ENCODE measurements at regions not wholly inside any gene's neighbourhood (a gene's known extent, or its start where the extent isn't known, plus 50 kb on each side); places are given as distances from the start of the nearest gene placed in this dataset.

DNA sequence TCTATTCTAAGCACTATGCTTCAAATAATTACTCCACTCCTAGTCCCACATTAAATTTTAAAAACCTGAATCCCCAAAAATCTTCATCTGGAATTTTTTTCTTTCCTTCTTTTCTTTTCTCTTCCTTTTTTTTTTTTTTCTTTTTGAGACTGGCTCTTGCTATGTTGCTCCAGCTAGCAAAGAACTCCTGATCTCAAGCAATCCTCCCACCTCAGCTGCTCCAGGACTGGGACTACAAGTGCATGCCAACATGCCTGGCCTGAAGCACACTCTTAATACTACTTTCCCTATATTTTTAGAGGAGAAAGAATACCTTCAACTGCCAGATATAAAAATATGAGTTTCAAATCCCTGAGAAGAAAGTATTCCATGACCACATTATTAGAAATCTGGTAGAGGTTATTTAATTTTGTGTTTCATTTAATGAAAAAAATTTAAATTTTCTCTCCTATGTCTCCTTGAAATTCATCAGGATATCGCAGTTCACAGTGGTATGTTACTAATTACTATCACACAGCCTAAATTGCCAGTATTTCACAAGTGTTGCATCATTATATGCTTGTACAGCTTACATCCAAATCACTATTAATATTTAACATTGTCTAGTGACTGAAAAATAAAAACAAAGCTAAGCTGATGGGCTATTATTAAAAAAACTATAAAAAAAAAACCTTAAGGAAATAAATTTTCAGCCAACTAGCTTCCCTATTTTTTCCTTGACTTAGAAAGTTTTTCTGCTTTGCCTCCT, 227.8 kb downstream of the NAF1 start:
- BruUV-seq (replicated peaks): no TSS peak
- Histone ChIP-seq H3K27me3 (replicated peaks; ENCODE audit: insufficient read depth, low read depth, low read length, poor library complexity) (no peaks in the 10 kb centered on the region), H3K4me3 (ENCODE audit: low read depth, low read length, poor library complexity, severe bottlenecking) (no peak overlapping the region), H3K36me3 (ENCODE audit: insufficient read depth, low read length, poor library complexity, severe bottlenecking) (no peaks in the 10 kb centered on the region), H3K9me3 (ENCODE audit: low read depth, low read length, poor library complexity, severe bottlenecking) (no peaks in the 10 kb centered on the region), H3K27ac (ENCODE audit: low read depth, low read length, poor library complexity, severe bottlenecking) (peak overlapping the region; percentile 24), H3K4me1 (ENCODE audit: insufficient read depth, low read length, poor library complexity, severe bottlenecking) (peaks cover 6% of the 10 kb centered on the region)
- POLR2A ChIA-PET (ENCODE audit: low non-redundant PET): no interaction called here
- intact Hi-C loops (cut with micrococcal nuclease; ENCODE audit: unreplicated experiment): no loop called here
- DNase-seq (ENCODE audit: low spot score): peak; percentile 26
- TF ChIP-seq EZH2 (IDR thresholded peaks at IDR 0.05; ENCODE audit: borderline replicate concordance, low read depth, low read length, poor library complexity, severe bottlenecking): no peak
- TF ChIP-seq, protein P1, sequence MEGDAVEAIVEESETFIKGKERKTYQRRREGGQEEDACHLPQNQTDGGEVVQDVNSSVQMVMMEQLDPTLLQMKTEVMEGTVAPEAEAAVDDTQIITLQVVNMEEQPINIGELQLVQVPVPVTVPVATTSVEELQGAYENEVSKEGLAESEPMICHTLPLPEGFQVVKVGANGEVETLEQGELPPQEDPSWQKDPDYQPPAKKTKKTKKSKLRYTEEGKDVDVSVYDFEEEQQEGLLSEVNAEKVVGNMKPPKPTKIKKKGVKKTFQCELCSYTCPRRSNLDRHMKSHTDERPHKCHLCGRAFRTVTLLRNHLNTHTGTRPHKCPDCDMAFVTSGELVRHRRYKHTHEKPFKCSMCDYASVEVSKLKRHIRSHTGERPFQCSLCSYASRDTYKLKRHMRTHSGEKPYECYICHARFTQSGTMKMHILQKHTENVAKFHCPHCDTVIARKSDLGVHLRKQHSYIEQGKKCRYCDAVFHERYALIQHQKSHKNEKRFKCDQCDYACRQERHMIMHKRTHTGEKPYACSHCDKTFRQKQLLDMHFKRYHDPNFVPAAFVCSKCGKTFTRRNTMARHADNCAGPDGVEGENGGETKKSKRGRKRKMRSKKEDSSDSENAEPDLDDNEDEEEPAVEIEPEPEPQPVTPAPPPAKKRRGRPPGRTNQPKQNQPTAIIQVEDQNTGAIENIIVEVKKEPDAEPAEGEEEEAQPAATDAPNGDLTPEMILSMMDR (conservative IDR thresholded peaks at IDR 0.05; ENCODE audit: low read depth, low read length): no peak
- CTCF ChIA-PET: no interaction called here

DNA sequence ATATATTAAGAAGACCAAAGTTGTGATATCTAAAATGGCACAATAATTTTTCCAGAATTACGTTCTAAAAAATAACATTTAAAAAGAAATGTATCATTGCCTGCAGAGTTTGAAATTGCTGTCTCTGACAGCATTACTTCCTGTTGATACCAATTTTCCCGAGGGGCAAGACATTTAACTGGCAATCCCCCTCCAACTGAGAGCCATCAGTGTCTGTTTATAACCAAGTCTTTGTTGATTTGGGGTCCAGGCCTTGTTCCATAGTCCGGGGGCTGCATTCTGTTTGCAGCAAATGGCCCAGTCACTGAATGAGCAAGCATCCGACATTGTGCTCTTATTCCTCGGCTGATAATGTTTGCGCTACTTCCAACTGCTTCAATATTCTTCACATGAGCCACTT, 231.5 kb downstream of the NAF1 start:
- ChIA-PET CTCF (no interaction called here), POLR2A (ENCODE audit: low non-redundant PET) (no interaction called here)
- no peaks in the 10 kb centered on the region for H3K36me3 ChIP-seq (ENCODE audit: insufficient read depth, low read length, poor library complexity, severe bottlenecking)
- no peak overlapping the region for H3K4me3 ChIP-seq (ENCODE audit: low read depth, low read length, poor library complexity, severe bottlenecking)
- H3K27ac ChIP-seq (ENCODE audit: low read depth, low read length, poor library complexity, severe bottlenecking): no peak overlapping the region
- peaks cover 6% of the 10 kb centered on the region for H3K4me1 ChIP-seq (ENCODE audit: insufficient read depth, low read length, poor library complexity, severe bottlenecking)
- TF ChIP-seq EZH2 (IDR thresholded peaks at IDR 0.05; ENCODE audit: borderline replicate concordance, low read depth, low read length, poor library complexity, severe bottlenecking): no peak
- TF ChIP-seq, protein P1 (conservative IDR thresholded peaks at IDR 0.05; ENCODE audit: low read depth, low read length): no peak
- no TSS peak for BruUV-seq (replicated peaks)
- no peak for DNase-seq (ENCODE audit: low spot score)
- H3K27me3 ChIP-seq (replicated peaks; ENCODE audit: insufficient read depth, low read depth, low read length, poor library complexity): no peaks in the 10 kb centered on the region
- intact Hi-C loops (cut with micrococcal nuclease; ENCODE audit: unreplicated experiment): no loop called here
- H3K9me3 ChIP-seq (ENCODE audit: low read depth, low read length, poor library complexity, severe bottlenecking): no peaks in the 10 kb centered on the region

DNA sequence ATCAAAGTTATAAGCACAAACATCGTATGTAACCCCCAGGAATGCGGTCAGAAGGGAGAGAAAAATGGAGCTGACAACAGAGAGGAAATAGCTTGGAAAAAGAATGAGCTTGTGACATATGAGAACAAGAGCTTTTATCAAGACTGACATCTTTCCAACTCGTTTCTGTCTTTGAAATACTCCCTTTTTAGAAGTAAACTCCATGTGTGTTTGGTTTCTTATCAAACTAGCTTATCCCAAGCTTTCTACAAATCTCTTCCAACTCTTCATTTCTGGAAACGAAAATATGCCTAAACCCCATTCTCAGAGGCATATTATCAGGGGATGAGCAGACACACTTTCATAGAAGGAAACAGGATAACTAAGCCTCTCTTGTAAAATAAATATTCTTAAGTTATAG, 235.4 kb downstream of the NAF1 start:
- no TSS peak for BruUV-seq (replicated peaks)
- no peaks in the 10 kb centered on the region for H3K27me3 ChIP-seq (replicated peaks; ENCODE audit: insufficient read depth, low read depth, low read length, poor library complexity)
- H3K27ac ChIP-seq (ENCODE audit: low read depth, low read length, poor library complexity, severe bottlenecking): no peak overlapping the region
- H3K36me3 ChIP-seq (ENCODE audit: insufficient read depth, low read length, poor library complexity, severe bottlenecking): no peaks in the 10 kb centered on the region
- POLR2A ChIA-PET (ENCODE audit: low non-redundant PET): no interaction called here
- no peaks in the 10 kb centered on the region for H3K4me1 ChIP-seq (ENCODE audit: insufficient read depth, low read length, poor library complexity, severe bottlenecking)
- H3K4me3 ChIP-seq (ENCODE audit: low read depth, low read length, poor library complexity, severe bottlenecking): no peak overlapping the region
- CTCF ChIA-PET: no interaction called here
- no peak for DNase-seq (ENCODE audit: low spot score)
- H3K9me3 ChIP-seq (ENCODE audit: low read depth, low read length, poor library complexity, severe bottlenecking): no peaks in the 10 kb centered on the region
- intact Hi-C loops (cut with micrococcal nuclease; ENCODE audit: unreplicated experiment): no loop called here
- TF ChIP-seq, protein P1 (conservative IDR thresholded peaks at IDR 0.05; ENCODE audit: low read depth, low read length): no peak
- TF ChIP-seq EZH2 (IDR thresholded peaks at IDR 0.05; ENCODE audit: borderline replicate concordance, low read depth, low read length, poor library complexity, severe bottlenecking): no peak

Measured in A673 (cell line).